GM23248 (cell line): ENCODE measurements at regions not wholly inside any gene's neighbourhood (a gene's known extent, or its start where the extent isn't known, plus 50 kb on each side); places are given as distances from the start of the nearest gene placed in this dataset.
"Not testable (repeated sequence)": the region's sequence is repeated elsewhere in the genome, so short reads cannot be mapped to it uniquely, and the experiment has no call there.

ENCODE experiments used
- DNase-seq: peaks from one replicate; pipeline ENCODE4 v3.0.0-alpha.2; 2015
- H2AFZ ChIP-seq: fragments of 200-600 bp; sonication (generic); 2 replicates; pipeline ENCODE4 v1.6.1; 2016; ENCODE audit warnings: antibody characterized with exemption
- H3F3A ChIP-seq: fragments of 200-600 bp; sonication (generic); 2 replicates; pipeline ENCODE4 v1.6.1; 2016; ENCODE audit warnings: mild to moderate bottlenecking, antibody characterized with exemption, mixed run types; ENCODE audit not compliant: insufficient read depth
- H3K27ac ChIP-seq: fragments of 200-600 bp; sonication (generic); 2 replicates; pipeline ENCODE4 v1.5.1; 2016; ENCODE audit warnings: mild to moderate bottlenecking
- H3K27me3 ChIP-seq: fragments of 200-600 bp; sonication (generic); replicated peaks from 2 replicates; pipeline ENCODE4 v1.6.1; 2016; ENCODE audit warnings: mild to moderate bottlenecking; ENCODE audit not compliant: insufficient read depth
- H3K36me3 ChIP-seq: fragments of 200-600 bp; sonication (generic); 2 replicates; pipeline ENCODE4 v1.6.1; 2016; ENCODE audit warnings: low read depth, mild to moderate bottlenecking
- H3K4me1 ChIP-seq: fragments of 200-600 bp; sonication (generic); 2 replicates; pipeline ENCODE4 v1.6.1; 2016; ENCODE audit warnings: mild to moderate bottlenecking; ENCODE audit not compliant: insufficient read depth
- H3K4me2 ChIP-seq: fragments of 200-600 bp; sonication (generic); one replicate; pipeline ENCODE4 v1.6.1; 2016; ENCODE audit warnings: mild to moderate bottlenecking; ENCODE audit not compliant: unreplicated experiment
- H3K4me3 ChIP-seq: fragments of 200-600 bp; sonication (generic); 2 replicates; pipeline ENCODE4 v1.5.1; 2016; ENCODE audit warnings: mild to moderate bottlenecking
- H3K79me2 ChIP-seq: fragments of 200-600 bp; sonication (generic); 2 replicates; pipeline ENCODE4 v1.6.1; 2016; ENCODE audit warnings: mild to moderate bottlenecking; ENCODE audit not compliant: insufficient read depth
- H3K9ac ChIP-seq: fragments of 200-600 bp; sonication (generic); 2 replicates; pipeline ENCODE4 v1.6.1; 2016; ENCODE audit warnings: mild to moderate bottlenecking
- H3K9me2 ChIP-seq: fragments of 200-600 bp; sonication (generic); 2 replicates; pipeline ENCODE4 v1.6.1; 2016; ENCODE audit warnings: mixed run types, mild to moderate bottlenecking, moderate library complexity; ENCODE audit not compliant: insufficient read depth
- H3K9me3 ChIP-seq: fragments of 200-600 bp; sonication (generic); one replicate; pipeline ENCODE4 v1.6.1; 2017; ENCODE audit warnings: low read depth
- H4K20me1 ChIP-seq: fragments of 200-600 bp; sonication (generic); 2 replicates; pipeline ENCODE4 v1.6.0; 2016; ENCODE audit not compliant: insufficient read depth
- EZH2 ChIP-seq: fragments of 200-600 bp; sonication (generic); IDR thresholded peaks from 2 replicates; pipeline ENCODE4 v1.6.1; 2018; ENCODE audit warnings: antibody characterized with exemption, mild to moderate bottlenecking; ENCODE audit not compliant: insufficient read depth, poor library complexity, severe bottlenecking
- EZH2phosphoT487 ChIP-seq: fragments of 200-600 bp; sonication (generic); IDR thresholded peaks from 2 replicates; pipeline ENCODE4 v1.6.1; 2018; ENCODE audit warnings: antibody characterized with exemption, moderate library complexity, mild to moderate bottlenecking, low read depth; ENCODE audit not compliant: insufficient read depth
- WGBS, 2 experiments: methylation state at CpG; one replicate each; pipeline ENCODE4 v1.1.6; 2015 to 2017; ENCODE audit warnings: low lambda C conversion rate in 2 of 2, low coverage in 1 of 2; ENCODE audit errors: missing lambda C conversion rate in 2 of 2; 5-methylcytosine and 5-hydroxymethylcytosine counted together
- in situ Hi-C: fragments of 300-500 bp; cut with MboI; formaldehyde crosslinking; loops from 2 replicates; pipeline ENCODE4 v1.15.0; 2020

DNA sequence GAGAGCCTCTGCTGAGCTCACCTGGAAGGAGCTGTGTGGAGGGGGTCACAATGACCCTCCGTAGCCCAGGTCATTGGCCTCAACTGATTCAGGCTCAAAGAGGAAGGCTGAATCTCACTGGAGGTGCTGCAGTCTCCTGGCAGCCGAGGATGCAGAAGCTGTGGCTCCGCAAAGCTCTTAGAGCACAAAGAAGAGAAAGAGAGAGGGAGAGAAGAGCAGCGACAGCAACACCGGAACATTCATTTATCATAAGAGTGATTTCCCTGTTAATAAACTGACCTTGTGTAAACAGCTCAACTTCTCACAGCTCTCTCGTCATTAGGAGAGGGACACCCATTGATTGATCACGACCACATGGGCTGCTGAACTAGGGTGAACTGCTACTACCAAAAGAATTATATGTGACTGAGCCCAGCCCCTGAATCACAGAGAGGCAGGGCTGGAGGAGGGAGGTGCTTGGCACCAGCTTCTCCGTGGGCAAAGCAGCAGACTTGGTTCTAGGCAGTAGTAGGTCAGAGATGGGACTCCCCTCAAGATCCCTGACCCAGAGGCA lies 281.7 kb downstream of the NXPE2 start:
- Histone ChIP-seq H3F3A (no peaks in the 10 kb centered on the region), H3K4me1 (no peaks in the 10 kb centered on the region), H2AFZ (no peak overlapping the region), H3K27ac (no peak overlapping the region), H3K9me2 (no peaks in the 10 kb centered on the region), H3K27me3 (no peaks in the 10 kb centered on the region), H3K9me3 (no peaks in the 10 kb centered on the region), H3K36me3 (no peaks in the 10 kb centered on the region), H4K20me1 (no peaks in the 10 kb centered on the region), H3K9ac (no peak overlapping the region), H3K4me3 (no peak overlapping the region), H3K79me2 (no peaks in the 10 kb centered on the region), H3K4me2 (no peak overlapping the region)
- no peak for DNase-seq
- in situ Hi-C loops: no loop called here
- TF ChIP-seq EZH2phosphoT487: no peak
- TF ChIP-seq EZH2: no peak
- 15 to 21% methylated on average over 8 of the region's 8 CpGs for WGBS, 2 experiments

- H3K4me1 ChIP-seq, H3K9ac ChIP-seq, H3K27ac ChIP-seq, H3K9me2 ChIP-seq, H3K79me2 ChIP-seq, H3K9me3 ChIP-seq, H3K27me3 ChIP-seq, H2AFZ ChIP-seq, H3K4me2 ChIP-seq, H4K20me1 ChIP-seq, H3F3A ChIP-seq, H3K4me3 ChIP-seq, H3K36me3 ChIP-seq, DNase-seq, in situ Hi-C loops: not testable (repeated sequence)
- WGBS, 2 experiments: 60 to 84% methylated on average over 9 to 20 of the region's 21 CpGs
Measured at GRCh38 chr11:114960819-114961218, 282.5 kb downstream of the NXPE2 start.

- in situ Hi-C loops: no loop called here
- WGBS, 2 experiments: 19 to 26% methylated on average over 4 of the region's 4 CpGs
- TF ChIP-seq EZH2phosphoT487: no peak
- TF ChIP-seq EZH2: no peak
Measured at GRCh38 chr11:114964676-114965214, 286.4 kb downstream of the NXPE2 start.

GRCh38 chr11:114970927-114971645 lies 292.8 kb downstream of the NXPE2 start:
- H3F3A ChIP-seq: no peaks in the 10 kb centered on the region
- H3K9me3 ChIP-seq: no peaks in the 10 kb centered on the region
- no peak overlapping the region for H3K27ac ChIP-seq
- H3K79me2 ChIP-seq: no peaks in the 10 kb centered on the region
- in situ Hi-C loops: no loop called here
- no peaks in the 10 kb centered on the region for H4K20me1 ChIP-seq
- TF ChIP-seq EZH2phosphoT487: no peak
- H3K9ac ChIP-seq: no peak overlapping the region
- H3K4me2 ChIP-seq: no peak overlapping the region
- H3K4me1 ChIP-seq: no peaks in the 10 kb centered on the region
- H3K9me2 ChIP-seq: peaks cover 3% of the 10 kb centered on the region; the same call in 1 of the 2 replicates
- WGBS, 2 experiments: 32 to 35% methylated on average over 9 of the region's 9 CpGs
- no peak overlapping the region for H2AFZ ChIP-seq
- H3K27me3 ChIP-seq: no peaks in the 10 kb centered on the region
- no peaks in the 10 kb centered on the region for H3K36me3 ChIP-seq
- H3K4me3 ChIP-seq: no peak overlapping the region
- DNase-seq: no peak

More at GRCh38 chr11:114964676-114965214, 286.4 kb downstream of the NXPE2 start:
- Histone ChIP-seq H3K4me1 (no peaks in the 10 kb centered on the region), H3K27ac (no peak overlapping the region), H3K79me2 (no peaks in the 10 kb centered on the region), H3K36me3 (no peaks in the 10 kb centered on the region), H3K4me2 (no peak overlapping the region), H3F3A (no peaks in the 10 kb centered on the region), H3K9ac (no peak overlapping the region), H3K9me3 (no peaks in the 10 kb centered on the region), H3K27me3 (no peaks in the 10 kb centered on the region), H2AFZ (no peak overlapping the region), H3K9me2 (no peaks in the 10 kb centered on the region), H3K4me3 (no peak overlapping the region), H4K20me1 (no peaks in the 10 kb centered on the region)
- DNase-seq: no peak
